SK-N-SH (cell line): ENCODE measurements at regions not wholly inside any gene's neighbourhood (a gene's known extent, or its start where the extent isn't known, plus 50 kb on each side); places are given as distances from the start of the nearest gene placed in this dataset.
"Not testable (repeated sequence)": the region's sequence is repeated elsewhere in the genome, so short reads cannot be mapped to it uniquely, and the experiment has no call there.

Experiments
- CTCF ChIA-PET: fragments of 300-600, 350-600 bp; formaldehyde crosslinking; extraction: SDS; loops from one replicate; lab custom pipeline; 2021; lab: Yijun Ruan, JAX
- POLR2A ChIA-PET: fragments of 350-600 bp; sonication (Branson Sonifier 250); formaldehyde crosslinking; extraction: SDS; loops from one replicate; lab custom pipeline; 2020; ENCODE audit warnings: antibody characterized with exemption, inconsistent platforms; lab: Yijun Ruan, JAX
- DNase-seq: peaks from one replicate; pipeline ENCODE4 v3.0.0; 2012
- H2AFZ ChIP-seq: fragments of 200-600 bp; sonication (generic); 2 replicates; pipeline ENCODE4 v1.8.1; 2016; ENCODE audit warnings: antibody characterized with exemption, mild to moderate bottlenecking, low read depth
- H3F3A ChIP-seq: fragments of 200-600 bp; sonication (generic); replicated peaks from 2 replicates; pipeline ENCODE3; 2016; ENCODE audit warnings: antibody characterized with exemption, mild to moderate bottlenecking; ENCODE audit not compliant: insufficient read depth
- H3K27ac ChIP-seq, 2 experiments: fragments of 200-500 bp in 1 of 2; fragments of 200-600 bp in 1 of 2; sonication (Bioruptor generic) in 1 of 2; sonication (generic), shearing (Covaris generic) in 1 of 2; 2 replicates each; pipeline versions ENCODE4 v1.5.1 to v1.6.1; 2014 to 2016; ENCODE audit warnings: low read depth in 2 of 2, inconsistent platforms in 1 of 2, low read length in 1 of 2, mild to moderate bottlenecking in 1 of 2, mixed read lengths in 1 of 2
- H3K27me3 ChIP-seq: fragments of 200-600 bp; sonication (generic), shearing (Covaris generic); 2 replicates; pipeline ENCODE4 v1.6.1; 2016; ENCODE audit warnings: mixed run types; ENCODE audit not compliant: insufficient read depth
- H3K36me3 ChIP-seq, 2 experiments: fragments of 200-500 bp in 1 of 2; fragments of 200-600 bp in 1 of 2; sonication (Bioruptor generic) in 1 of 2; sonication (generic) in 1 of 2; replicated peaks in 1 of 2; 2 replicates each; pipeline versions ENCODE3 to v1.5.1; 2014 to 2016; ENCODE audit warnings: low read length in 1 of 2, mild to moderate bottlenecking in 1 of 2; ENCODE audit not compliant: insufficient read depth in 2 of 2, control insufficient read depth in 1 of 2
- H3K4me1 ChIP-seq, 2 experiments: fragments of 200-500 bp in 1 of 2; fragments of 200-600 bp in 1 of 2; sonication (Bioruptor generic) in 1 of 2; sonication (generic), shearing (Covaris generic) in 1 of 2; 2 replicates each; pipeline versions ENCODE4 v1.5.1 to v1.6.1; 2014 to 2016; ENCODE audit warnings: low read depth in 1 of 2, low read length in 1 of 2, mixed run types in 1 of 2; ENCODE audit not compliant: insufficient read depth in 2 of 2, control insufficient read depth in 1 of 2
- H3K4me2 ChIP-seq: fragments of 200-600 bp; sonication (generic), shearing (Covaris generic); 2 replicates; pipeline ENCODE4 v1.6.1; 2017; ENCODE audit warnings: mixed run types
- H3K4me3 ChIP-seq, 2 experiments: fragments of 200-500 bp in 1 of 2; fragments of 200-600 bp in 1 of 2; sonication (Bioruptor generic) in 1 of 2; sonication (generic), shearing (Covaris generic) in 1 of 2; 2 replicates each; pipeline versions ENCODE4 v1.5.1 to v1.8.1; 2014 to 2016; ENCODE audit warnings: low read depth in 2 of 2, inconsistent platforms in 1 of 2, low read length in 1 of 2, mild to moderate bottlenecking in 1 of 2, mixed read lengths in 1 of 2, moderate library complexity in 1 of 2
- H3K79me2 ChIP-seq: fragments of 200-600 bp; sonication (generic); 2 replicates; pipeline ENCODE4 v1.8.1; 2017; ENCODE audit warnings: mild to moderate bottlenecking; ENCODE audit not compliant: insufficient read depth
- H3K9ac ChIP-seq: fragments of 200-600 bp; sonication (generic); 2 replicates; pipeline ENCODE4 v1.6.1; 2017; ENCODE audit warnings: mixed run types
- H3K9me2 ChIP-seq: fragments of 200-600 bp; sonication (generic); 2 replicates; pipeline ENCODE4 v1.6.1; 2017; ENCODE audit warnings: mixed run types
- H3K9me3 ChIP-seq: fragments of 200-600 bp; sonication (generic); 2 replicates; pipeline ENCODE4 v1.6.1; 2017; ENCODE audit warnings: mixed run types, mild to moderate bottlenecking, moderate library complexity
- H4K20me1 ChIP-seq: fragments of 200-600 bp; sonication (generic); 2 replicates; pipeline ENCODE4 v1.6.1; 2017; ENCODE audit warnings: mild to moderate bottlenecking, mixed run types; ENCODE audit not compliant: insufficient read depth
- CHD2 ChIP-seq: fragments of 150-350 bp; IDR thresholded peaks from 2 replicates; pipeline ENCODE4 v1.6.1; 2018; ENCODE audit warnings: low read length; ENCODE audit not compliant: partially characterized antibody
- EP300 ChIP-seq, 2 experiments: IDR thresholded peaks; 2 replicates each; pipeline versions ENCODE4 v1.4.0 to v1.6.1; 2012; ENCODE audit warnings: borderline replicate concordance in 1 of 2, low read depth in 1 of 2, low read length in 1 of 2
- FOSL2 ChIP-seq: IDR thresholded peaks from 2 replicates; pipeline ENCODE4 v1.4.0; 2012; ENCODE audit warnings: low read depth, mild to moderate bottlenecking, moderate library complexity, borderline replicate concordance
- FOXJ3 ChIP-seq: sonication (generic); formaldehyde crosslinking; IDR thresholded peaks from 2 replicates; pipeline ENCODE4 v1.5.1; 2020; ENCODE audit warnings: mild to moderate bottlenecking, missing genetic modification reagents
- FOXM1 ChIP-seq: IDR thresholded peaks from 2 replicates; pipeline ENCODE4 v1.4.0; 2012; ENCODE audit warnings: low read depth, mild to moderate bottlenecking
- JUND ChIP-seq: IDR thresholded peaks from 2 replicates; pipeline ENCODE4 v1.4.0; 2012
- NFIC ChIP-seq: IDR thresholded peaks from 2 replicates; pipeline ENCODE4 v1.4.0; 2012; ENCODE audit warnings: borderline replicate concordance
- NRF1 ChIP-seq: IDR thresholded peaks from 2 replicates; pipeline ENCODE4 v1.6.1; 2012; ENCODE audit warnings: low read depth, mild to moderate bottlenecking, low read length
- POLR2AphosphoS5 ChIP-seq: IDR thresholded peaks from 2 replicates; pipeline ENCODE4 v1.6.1; 2012; ENCODE audit warnings: low read depth, low read length
- RAD21 ChIP-seq: IDR thresholded peaks from 2 replicates; pipeline ENCODE4 v1.6.1; 2012; ENCODE audit warnings: mild to moderate bottlenecking, low read length
- TCF12 ChIP-seq: IDR thresholded peaks from 2 replicates; pipeline ENCODE4 v1.4.0; 2012
- WGBS: methylation state at CpG from one replicate; pipeline ENCODE4 v1.1.6; 2017; ENCODE audit warnings: low lambda C conversion rate; 5-methylcytosine and 5-hydroxymethylcytosine counted together
- TF ChIP-seq, protein P1 (sequence below): IDR thresholded peaks from 2 replicates; pipeline ENCODE4; 2012

GRCh38 chr18:55964171-55964570 lies 376.2 kb upstream of the TCF4 start:
- WGBS: 70% methylated on average over 1 of the region's 1 CpG
- no peaks in the 10 kb centered on the region for H3K9me3 ChIP-seq
- H3K9me2 ChIP-seq: no peaks in the 10 kb centered on the region
- no peak overlapping the region for H3K4me2 ChIP-seq
- no peaks in the 10 kb centered on the region for H3F3A ChIP-seq
- no peaks in the 10 kb centered on the region for H3K79me2 ChIP-seq
- TF ChIP-seq EP300 (IDR thresholded peaks at IDR 0.05; ENCODE audit: borderline replicate concordance in 1 of 2, low read depth in 1 of 2, low read length in 1 of 2) (no peak), TCF12 (no peak), NRF1 (no peak), CHD2 (no peak), JUND (no peak), POLR2AphosphoS5 (no peak), FOXJ3 (no peak)
- H2AFZ ChIP-seq: no peak overlapping the region
- H3K27ac ChIP-seq: no peak overlapping the region
- ChIA-PET POLR2A (no interaction called here), CTCF (no interaction called here)
- no peak overlapping the region for H3K9ac ChIP-seq
- no peak for DNase-seq
- no peak overlapping the region for H3K4me3 ChIP-seq
- no peaks in the 10 kb centered on the region for H4K20me1 ChIP-seq
- no peaks in the 10 kb centered on the region for H3K27me3 ChIP-seq
- no peaks in the 10 kb centered on the region for H3K36me3 ChIP-seq
- no peaks in the 10 kb centered on the region for H3K4me1 ChIP-seq

- no peak overlapping the region for H3K4me3 ChIP-seq
- H3K36me3 ChIP-seq: no peaks in the 10 kb centered on the region
- no peak overlapping the region for H3K9ac ChIP-seq
- H3K4me2 ChIP-seq: no peak overlapping the region
- no peaks in the 10 kb centered on the region for H4K20me1 ChIP-seq
- TF ChIP-seq, protein P1, sequence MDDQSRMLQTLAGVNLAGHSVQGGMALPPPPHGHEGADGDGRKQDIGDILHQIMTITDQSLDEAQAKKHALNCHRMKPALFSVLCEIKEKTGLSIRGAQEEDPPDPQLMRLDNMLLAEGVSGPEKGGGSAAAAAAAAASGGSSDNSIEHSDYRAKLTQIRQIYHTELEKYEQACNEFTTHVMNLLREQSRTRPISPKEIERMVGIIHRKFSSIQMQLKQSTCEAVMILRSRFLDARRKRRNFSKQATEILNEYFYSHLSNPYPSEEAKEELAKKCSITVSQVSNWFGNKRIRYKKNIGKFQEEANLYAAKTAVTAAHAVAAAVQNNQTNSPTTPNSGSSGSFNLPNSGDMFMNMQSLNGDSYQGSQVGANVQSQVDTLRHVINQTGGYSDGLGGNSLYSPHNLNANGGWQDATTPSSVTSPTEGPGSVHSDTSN: no peak
- no peak for TF ChIP-seq FOSL2
- TF ChIP-seq FOXJ3: no peak
- no peak for TF ChIP-seq FOXM1
- no peak for TF ChIP-seq RAD21
- no peak for TF ChIP-seq NFIC
- no peaks in the 10 kb centered on the region for H3K27me3 ChIP-seq
- WGBS: 97% methylated on average over 7 of the region's 9 CpGs
- no peaks in the 10 kb centered on the region for H3F3A ChIP-seq
- no peaks in the 10 kb centered on the region for H3K9me2 ChIP-seq
- H3K27ac ChIP-seq: no peak overlapping the region
- no peaks in the 10 kb centered on the region for H3K9me3 ChIP-seq
- no peak for DNase-seq
- ChIA-PET POLR2A (no interaction called here), CTCF (no interaction called here)
- no peaks in the 10 kb centered on the region for H3K79me2 ChIP-seq
- H2AFZ ChIP-seq: no peak overlapping the region
- peaks cover 0 to under 1% of the 10 kb centered on the region in 2 experiments; a peak in 1 of 4 replicates for H3K4me1 ChIP-seq
Observed at GRCh38 chr18:55953326-55953725, 365.3 kb upstream of the TCF4 start.

- H3K36me3 ChIP-seq, DNase-seq, H3K9me2 ChIP-seq, H3K4me3 ChIP-seq, H3K79me2 ChIP-seq, H4K20me1 ChIP-seq, H3K4me1 ChIP-seq, H3K27ac ChIP-seq, H2AFZ ChIP-seq, H3F3A ChIP-seq, POLR2A ChIA-PET, H3K27me3 ChIP-seq, H3K9ac ChIP-seq, H3K9me3 ChIP-seq, H3K4me2 ChIP-seq, CTCF ChIA-PET: not testable (repeated sequence)
- WGBS: 32% methylated on average over 4 of the region's 7 CpGs
Observed at GRCh38 chr18:55951738-55952137, 363.7 kb upstream of the TCF4 start.
